B cell (primary cell): ENCODE measurements at regions not wholly inside any gene's neighbourhood (a gene's known extent, or its start where the extent isn't known, plus 50 kb on each side); places are given as distances from the start of the nearest gene placed in this dataset.

Source experiments
- EZH2 ChIP-seq: IDR thresholded peaks from 2 replicates; pipeline ENCODE4 v1.6.1; 2012; ENCODE audit warnings: borderline replicate concordance, low read depth, mild to moderate bottlenecking, moderate library complexity, low read length; ENCODE audit not compliant: insufficient read depth, poor library complexity, severe bottlenecking
- TF ChIP-seq, protein P1 (sequence below): fragments of 200-600 bp; IDR thresholded peaks from one replicate; pipeline ENCODE4 v1.8.0; 2022; ENCODE audit warnings: antibody characterized with exemption, mild to moderate bottlenecking

DNA sequence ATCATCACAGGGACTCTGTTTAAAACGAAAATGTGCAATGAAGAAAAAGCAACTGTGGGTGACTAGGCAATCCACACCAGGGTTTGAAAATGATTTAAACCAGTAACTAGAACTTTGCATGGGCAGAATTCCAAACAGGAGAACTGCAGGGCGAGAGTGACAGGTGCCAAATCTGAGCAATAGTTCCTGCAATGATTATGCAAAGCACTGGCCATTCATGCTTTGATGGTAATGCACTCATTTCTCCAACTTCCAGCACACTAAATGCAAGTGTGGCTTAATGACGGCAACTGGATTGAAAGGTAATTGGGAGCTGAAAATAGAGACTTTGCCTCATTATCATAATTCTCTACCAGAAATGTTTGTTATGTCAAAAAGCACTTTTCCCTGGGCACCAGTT is 140.5 kb upstream of the TMCC3 start:
- TF ChIP-seq EZH2: no peak
- TF ChIP-seq, protein P1, sequence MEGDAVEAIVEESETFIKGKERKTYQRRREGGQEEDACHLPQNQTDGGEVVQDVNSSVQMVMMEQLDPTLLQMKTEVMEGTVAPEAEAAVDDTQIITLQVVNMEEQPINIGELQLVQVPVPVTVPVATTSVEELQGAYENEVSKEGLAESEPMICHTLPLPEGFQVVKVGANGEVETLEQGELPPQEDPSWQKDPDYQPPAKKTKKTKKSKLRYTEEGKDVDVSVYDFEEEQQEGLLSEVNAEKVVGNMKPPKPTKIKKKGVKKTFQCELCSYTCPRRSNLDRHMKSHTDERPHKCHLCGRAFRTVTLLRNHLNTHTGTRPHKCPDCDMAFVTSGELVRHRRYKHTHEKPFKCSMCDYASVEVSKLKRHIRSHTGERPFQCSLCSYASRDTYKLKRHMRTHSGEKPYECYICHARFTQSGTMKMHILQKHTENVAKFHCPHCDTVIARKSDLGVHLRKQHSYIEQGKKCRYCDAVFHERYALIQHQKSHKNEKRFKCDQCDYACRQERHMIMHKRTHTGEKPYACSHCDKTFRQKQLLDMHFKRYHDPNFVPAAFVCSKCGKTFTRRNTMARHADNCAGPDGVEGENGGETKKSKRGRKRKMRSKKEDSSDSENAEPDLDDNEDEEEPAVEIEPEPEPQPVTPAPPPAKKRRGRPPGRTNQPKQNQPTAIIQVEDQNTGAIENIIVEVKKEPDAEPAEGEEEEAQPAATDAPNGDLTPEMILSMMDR: no peak
